HG02973 (cell line): ENCODE measurements at regions not wholly inside any gene's neighbourhood (a gene's known extent, or its start where the extent isn't known, plus 50 kb on each side); places are given as distances from the start of the nearest gene placed in this dataset.
"Not testable (repeated sequence)": the region's sequence is repeated elsewhere in the genome, so short reads cannot be mapped to it uniquely, and the experiment has no call there.

Source experiments
- ATAC-seq: cut with Tn5 transposase; IDR thresholded peaks from one replicate; pipeline ENCODE4 v1.9.1; 2021; ENCODE audit warnings: moderate library complexity; ENCODE audit not compliant: unreplicated experiment

- ATAC-seq: no peak
Measured at GRCh38 chr4:149211876-149212275, 603.8 kb downstream of the IQCM start.

GRCh38 chr4:149203256-149204001 is 612.2 kb downstream of the IQCM start:
- ATAC-seq: no peak

GRCh38 chr4:149202117-149202516 is 613.5 kb downstream of the IQCM start:
- no peak for ATAC-seq

- no peak for ATAC-seq
Measured at GRCh38 chr4:149199594-149199993, 616.0 kb downstream of the IQCM start.

- ATAC-seq: no peak
Measured at GRCh38 chr4:149194061-149194460, 621.6 kb downstream of the IQCM start.

- no peak for ATAC-seq
Measured at GRCh38 chr4:149187726-149188125, 627.9 kb downstream of the IQCM start.

GRCh38 chr4:149183638-149184037 is 632.0 kb downstream of the IQCM start:
- ATAC-seq: no peak

- not testable (repeated sequence) for ATAC-seq
Measured at GRCh38 chr4:149181459-149181858, 634.2 kb downstream of the IQCM start.

- ATAC-seq: no peak
Measured at GRCh38 chr4:149176039-149176438, 639.6 kb downstream of the IQCM start.

- ATAC-seq: no peak
Measured at GRCh38 chr4:149175549-149175948, 640.1 kb downstream of the IQCM start.

GRCh38 chr4:149173241-149174013 is 642.2 kb downstream of the IQCM start:
- no peak for ATAC-seq

GRCh38 chr4:149168645-149169044 is 647.0 kb downstream of the IQCM start:
- no peak for ATAC-seq

GRCh38 chr4:149166876-149167275 is 648.8 kb downstream of the IQCM start:
- ATAC-seq: no peak

- no peak for ATAC-seq
Measured at GRCh38 chr4:149166365-149166764, 649.3 kb downstream of the IQCM start.

- no peak for ATAC-seq
Measured at GRCh38 chr4:149164282-149164681, 651.4 kb downstream of the IQCM start.

GRCh38 chr4:149161247-149161646 is 654.4 kb downstream of the IQCM start:
- ATAC-seq: no peak

- ATAC-seq: no peak
Measured at GRCh38 chr4:149160370-149160769, 655.3 kb downstream of the IQCM start.

GRCh38 chr4:149158817-149159216 is 656.8 kb downstream of the IQCM start:
- ATAC-seq: no peak

- ATAC-seq: no peak
Measured at GRCh38 chr4:149145803-149146202, 669.8 kb downstream of the IQCM start.

- no peak for ATAC-seq
Measured at GRCh38 chr4:149144060-149144459, 671.6 kb downstream of the IQCM start.

GRCh38 chr4:149141391-149141790 is 674.3 kb downstream of the IQCM start:
- ATAC-seq: no peak

GRCh38 chr4:149140841-149141240 is 674.8 kb downstream of the IQCM start:
- ATAC-seq: no peak
